Mucosa of stomach (tissue), 1 donor: ENCODE measurements at regions not wholly inside any gene's neighbourhood (a gene's known extent, or its start where the extent isn't known, plus 50 kb on each side); places are given as distances from the start of the nearest gene placed in this dataset.

ENCODE experiments used
- H3K27me3 ChIP-seq: one replicate; pipeline ENCODE4 v1.7.0; 2013; ENCODE audit warnings: mild to moderate bottlenecking, low read length; ENCODE audit not compliant: control insufficient read depth, insufficient read depth
- H3K36me3 ChIP-seq: one replicate; pipeline ENCODE4 v1.7.0; 2013; ENCODE audit warnings: low read length; ENCODE audit not compliant: control insufficient read depth, insufficient read depth
- H3K4me1 ChIP-seq: one replicate; pipeline ENCODE4 v1.7.0; 2013; ENCODE audit warnings: mild to moderate bottlenecking, low read length; ENCODE audit not compliant: control insufficient read depth, insufficient read depth
- H3K4me3 ChIP-seq: one replicate; pipeline ENCODE4 v1.7.0; 2013; ENCODE audit warnings: low read length
- H3K9ac ChIP-seq: one replicate; pipeline ENCODE4 v1.7.0; 2013; ENCODE audit warnings: mild to moderate bottlenecking, low read length, moderate library complexity
- H3K9me3 ChIP-seq: one replicate; pipeline ENCODE4 v1.7.0; 2013; ENCODE audit warnings: mild to moderate bottlenecking, low read length, moderate library complexity; ENCODE audit not compliant: control insufficient read depth
- donor health status: Pancreatic carcinoma.

GRCh38 chr10:8238986-8239385 is 184.5 kb downstream of the GATA3 start:
- no peaks in the 10 kb centered on the region for H3K9me3 ChIP-seq
- H3K9ac ChIP-seq = no peak overlapping the region
- no peaks in the 10 kb centered on the region for H3K27me3 ChIP-seq

GRCh38 chr10:8240861-8241260 is 186.4 kb downstream of the GATA3 start:
- Histone ChIP-seq H3K9me3 (no peaks in the 10 kb centered on the region), H3K27me3 (no peaks in the 10 kb centered on the region), H3K4me1 (no peaks in the 10 kb centered on the region), H3K36me3 (no peaks in the 10 kb centered on the region), H3K4me3 (no peak overlapping the region), H3K9ac (no peak overlapping the region)

More at GRCh38 chr10:8238986-8239385, 184.5 kb downstream of the GATA3 start:
- H3K4me1 ChIP-seq = no peaks in the 10 kb centered on the region
- no peaks in the 10 kb centered on the region for H3K36me3 ChIP-seq
- no peak overlapping the region for H3K4me3 ChIP-seq

- H3K9me3 ChIP-seq = no peaks in the 10 kb centered on the region
- no peak overlapping the region for H3K9ac ChIP-seq
- no peaks in the 10 kb centered on the region for H3K27me3 ChIP-seq
- H3K36me3 ChIP-seq = no peaks in the 10 kb centered on the region
- no peaks in the 10 kb centered on the region for H3K4me1 ChIP-seq
- H3K4me3 ChIP-seq = no peak overlapping the region
Observed at GRCh38 chr10:8242295-8242872, 187.9 kb downstream of the GATA3 start.

- Histone ChIP-seq H3K9me3 (no peaks in the 10 kb centered on the region), H3K4me1 (no peaks in the 10 kb centered on the region)
Observed at GRCh38 chr10:8245131-8245813, 190.8 kb downstream of the GATA3 start.

GRCh38 chr10:8245814-8246142 is 191.3 kb downstream of the GATA3 start:
- no peak overlapping the region for H3K4me3 ChIP-seq
- H3K27me3 ChIP-seq = no peaks in the 10 kb centered on the region
- H3K9ac ChIP-seq = no peak overlapping the region
- no peaks in the 10 kb centered on the region for H3K36me3 ChIP-seq
- no peaks in the 10 kb centered on the region for H3K9me3 ChIP-seq
- no peaks in the 10 kb centered on the region for H3K4me1 ChIP-seq

More at GRCh38 chr10:8245131-8245813, 190.8 kb downstream of the GATA3 start:
- H3K4me3 ChIP-seq = no peak overlapping the region
- no peaks in the 10 kb centered on the region for H3K36me3 ChIP-seq
- H3K27me3 ChIP-seq = no peaks in the 10 kb centered on the region
- H3K9ac ChIP-seq = no peak overlapping the region

GRCh38 chr10:8246548-8246947 is 192.1 kb downstream of the GATA3 start:
- H3K9me3 ChIP-seq = no peaks in the 10 kb centered on the region
- H3K36me3 ChIP-seq = no peaks in the 10 kb centered on the region
- H3K9ac ChIP-seq = no peak overlapping the region
- H3K4me1 ChIP-seq = no peaks in the 10 kb centered on the region
- H3K27me3 ChIP-seq = no peaks in the 10 kb centered on the region
- no peak overlapping the region for H3K4me3 ChIP-seq

- Histone ChIP-seq H3K4me1 (no peaks in the 10 kb centered on the region), H3K27me3 (no peaks in the 10 kb centered on the region), H3K9me3 (no peaks in the 10 kb centered on the region), H3K9ac (no peak overlapping the region), H3K4me3 (no peak overlapping the region), H3K36me3 (no peaks in the 10 kb centered on the region)
Observed at GRCh38 chr10:8247191-8247590, 192.7 kb downstream of the GATA3 start.

GRCh38 chr10:8248868-8249267 is 194.4 kb downstream of the GATA3 start:
- Histone ChIP-seq H3K4me1 (no peaks in the 10 kb centered on the region), H3K9me3 (no peaks in the 10 kb centered on the region), H3K36me3 (no peaks in the 10 kb centered on the region), H3K4me3 (no peak overlapping the region), H3K27me3 (no peaks in the 10 kb centered on the region), H3K9ac (no peak overlapping the region)

GRCh38 chr10:8254350-8254749 is 199.9 kb downstream of the GATA3 start:
- no peaks in the 10 kb centered on the region for H3K4me1 ChIP-seq
- no peaks in the 10 kb centered on the region for H3K9me3 ChIP-seq
- H3K9ac ChIP-seq = no peak overlapping the region
- H3K36me3 ChIP-seq = no peaks in the 10 kb centered on the region
- no peaks in the 10 kb centered on the region for H3K27me3 ChIP-seq
- H3K4me3 ChIP-seq = no peak overlapping the region

GRCh38 chr10:8255301-8255700 is 200.8 kb downstream of the GATA3 start:
- no peaks in the 10 kb centered on the region for H3K27me3 ChIP-seq
- H3K4me3 ChIP-seq = no peak overlapping the region
- no peaks in the 10 kb centered on the region for H3K36me3 ChIP-seq
- H3K9ac ChIP-seq = no peak overlapping the region
- no peaks in the 10 kb centered on the region for H3K4me1 ChIP-seq
- H3K9me3 ChIP-seq = no peaks in the 10 kb centered on the region

- no peaks in the 10 kb centered on the region for H3K9me3 ChIP-seq
- no peaks in the 10 kb centered on the region for H3K36me3 ChIP-seq
- no peaks in the 10 kb centered on the region for H3K4me1 ChIP-seq
- H3K9ac ChIP-seq = no peak overlapping the region
- H3K4me3 ChIP-seq = no peak overlapping the region
- no peaks in the 10 kb centered on the region for H3K27me3 ChIP-seq
Observed at GRCh38 chr10:8260645-8261044, 206.2 kb downstream of the GATA3 start.

- no peaks in the 10 kb centered on the region for H3K4me1 ChIP-seq
- H3K36me3 ChIP-seq = no peaks in the 10 kb centered on the region
- no peak overlapping the region for H3K4me3 ChIP-seq
- no peaks in the 10 kb centered on the region for H3K27me3 ChIP-seq
- no peaks in the 10 kb centered on the region for H3K9me3 ChIP-seq
- H3K9ac ChIP-seq = no peak overlapping the region
Observed at GRCh38 chr10:8262317-8262716, 207.8 kb downstream of the GATA3 start.

- H3K4me1 ChIP-seq = no peaks in the 10 kb centered on the region
- no peak overlapping the region for H3K4me3 ChIP-seq
- H3K9me3 ChIP-seq = no peaks in the 10 kb centered on the region
- no peaks in the 10 kb centered on the region for H3K27me3 ChIP-seq
- H3K9ac ChIP-seq = no peak overlapping the region
- no peaks in the 10 kb centered on the region for H3K36me3 ChIP-seq
Observed at GRCh38 chr10:8269976-8270375, 215.5 kb downstream of the GATA3 start.
